Epithelial cell of esophagus (primary cell): ENCODE measurements at regions not wholly inside any gene's neighbourhood (a gene's known extent, or its start where the extent isn't known, plus 50 kb on each side); places are given as distances from the start of the nearest gene placed in this dataset.
A peak's percentile ranks its signal among the peaks of the same experiment; 100 is the strongest.

Experiments used
- DNase-seq: peaks from one replicate; pipeline ENCODE4 v3.0.0; 2010; ENCODE audit warnings: low read depth
- H3K4me3 ChIP-seq: 2 replicates; pipeline ENCODE4 v1.5.1; 2011; ENCODE audit warnings: mild to moderate bottlenecking, low read length, control low read depth
- CTCF ChIP-seq: IDR thresholded peaks from 2 replicates; pipeline ENCODE4 v1.5.1; 2011; ENCODE audit warnings: low read depth, mild to moderate bottlenecking, low read length, control low read depth, inconsistent platforms; ENCODE audit not compliant: insufficient read depth; ENCODE audit errors: missing control alignments

- no peak overlapping the region for H3K4me3 ChIP-seq
- TF ChIP-seq CTCF, result no peak
- no peak for DNase-seq
These were observed 88.8 kb downstream of the KCTD12 start for GRCh38 chr13:76797361-76797760.

GRCh38 chr13:76796851-76797250 lies 89.4 kb downstream of the KCTD12 start:
- no peak overlapping the region for H3K4me3 ChIP-seq
- no peak for TF ChIP-seq CTCF
- no peak for DNase-seq

GRCh38 chr13:76795701-76796695 lies 90.2 kb downstream of the KCTD12 start:
- DNase-seq, result no peak
- TF ChIP-seq CTCF, result no peak
- H3K4me3 ChIP-seq, result no peak overlapping the region

GRCh38 chr13:76792731-76793347 lies 93.4 kb downstream of the KCTD12 start:
- peak; percentile 23 for DNase-seq
- no peak for TF ChIP-seq CTCF
- H3K4me3 ChIP-seq, result no peak overlapping the region

GRCh38 chr13:76790980-76791819 lies 95.0 kb downstream of the KCTD12 start:
- TF ChIP-seq CTCF, result no peak
- H3K4me3 ChIP-seq, result no peak overlapping the region
- peak; percentile 21 for DNase-seq

- no peak overlapping the region for H3K4me3 ChIP-seq
- no peak for TF ChIP-seq CTCF
- no peak for DNase-seq
These were observed 95.7 kb downstream of the KCTD12 start for GRCh38 chr13:76790526-76790925.
